ENCODE measurements at regions not wholly inside any gene's neighbourhood (a gene's known extent, or its start where the extent isn't known, plus 50 kb on each side); places are given as distances from the start of the nearest gene placed in this dataset.

DNA sequence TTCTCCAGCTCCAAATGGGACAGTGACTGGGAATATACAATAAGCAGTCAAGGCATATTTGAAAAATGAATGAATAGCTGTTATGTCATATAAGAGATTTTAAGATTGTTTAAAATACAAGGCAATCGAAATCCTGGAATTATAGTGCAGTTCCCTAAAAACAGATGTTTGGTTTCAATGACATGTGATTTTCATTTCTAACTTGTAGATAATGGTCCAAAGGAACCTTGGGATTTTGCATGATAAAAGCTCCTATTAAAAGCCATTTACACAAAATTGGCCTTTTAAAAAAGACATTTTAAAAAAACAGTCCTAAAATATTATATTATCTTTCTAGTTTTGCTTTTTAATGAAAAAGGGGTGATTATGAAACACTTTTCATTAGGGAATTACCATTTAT lies 905.1 kb downstream of the GALC start:
- no peaks in the 10 kb centered on the region for H3K79me2 ChIP-seq (ENCODE audit: insufficient read depth, low read length)
- no peak overlapping the region for H3K27ac ChIP-seq (ENCODE audit: low read depth, low read length)
- no peak overlapping the region for H3K4me3 Mint-ChIP-seq (ENCODE audit: unreplicated experiment)
- TF ChIP-seq EZH2 (IDR thresholded peaks at IDR 0.05; ENCODE audit: insufficient read depth, low read length), result no peak
- TF ChIP-seq, protein P1, sequence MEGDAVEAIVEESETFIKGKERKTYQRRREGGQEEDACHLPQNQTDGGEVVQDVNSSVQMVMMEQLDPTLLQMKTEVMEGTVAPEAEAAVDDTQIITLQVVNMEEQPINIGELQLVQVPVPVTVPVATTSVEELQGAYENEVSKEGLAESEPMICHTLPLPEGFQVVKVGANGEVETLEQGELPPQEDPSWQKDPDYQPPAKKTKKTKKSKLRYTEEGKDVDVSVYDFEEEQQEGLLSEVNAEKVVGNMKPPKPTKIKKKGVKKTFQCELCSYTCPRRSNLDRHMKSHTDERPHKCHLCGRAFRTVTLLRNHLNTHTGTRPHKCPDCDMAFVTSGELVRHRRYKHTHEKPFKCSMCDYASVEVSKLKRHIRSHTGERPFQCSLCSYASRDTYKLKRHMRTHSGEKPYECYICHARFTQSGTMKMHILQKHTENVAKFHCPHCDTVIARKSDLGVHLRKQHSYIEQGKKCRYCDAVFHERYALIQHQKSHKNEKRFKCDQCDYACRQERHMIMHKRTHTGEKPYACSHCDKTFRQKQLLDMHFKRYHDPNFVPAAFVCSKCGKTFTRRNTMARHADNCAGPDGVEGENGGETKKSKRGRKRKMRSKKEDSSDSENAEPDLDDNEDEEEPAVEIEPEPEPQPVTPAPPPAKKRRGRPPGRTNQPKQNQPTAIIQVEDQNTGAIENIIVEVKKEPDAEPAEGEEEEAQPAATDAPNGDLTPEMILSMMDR (IDR thresholded peaks at IDR 0.05; ENCODE audit: insufficient read depth, low read depth, low read length), result no peak
- peaks cover 6% of the 10 kb centered on the region for H3K4me1 Mint-ChIP-seq (ENCODE audit: low read depth, unreplicated experiment)
- H3K4me1 ChIP-seq (ENCODE audit: insufficient read depth, low read length), result no peaks in the 10 kb centered on the region
- H3K27me3 Mint-ChIP-seq (ENCODE audit: low read depth, unreplicated experiment), result no peaks in the 10 kb centered on the region
- no peaks in the 10 kb centered on the region for H3K9me3 ChIP-seq (ENCODE audit: insufficient read depth, low read depth, low read length)
- peaks cover 7% of the 10 kb centered on the region for H3K9me3 Mint-ChIP-seq (ENCODE audit: unreplicated experiment)
- no peak overlapping the region for H3K4me3 ChIP-seq (ENCODE audit: insufficient read depth, low read depth, low read length)
- H3K27ac Mint-ChIP-seq (ENCODE audit: unreplicated experiment), result no peak overlapping the region
- no peak overlapping the region for H3K4me2 ChIP-seq (ENCODE audit: low read length)
- H2AFZ ChIP-seq (ENCODE audit: low read depth, low read length), result no peak overlapping the region
- no peaks in the 10 kb centered on the region for H3K36me3 ChIP-seq (ENCODE audit: insufficient read depth, low read length)
- H3K36me3 Mint-ChIP-seq (ENCODE audit: low read depth, unreplicated experiment), result no peaks in the 10 kb centered on the region
- no peaks in the 10 kb centered on the region for H3K27me3 ChIP-seq (ENCODE audit: insufficient read depth, low read length)
- DNase-seq (ENCODE audit: low read depth) (no peak), FAIRE-seq (no peak)
- H4K20me1 ChIP-seq (ENCODE audit: insufficient read depth, low read length), result no peaks in the 10 kb centered on the region
- no peak overlapping the region for H3K9ac ChIP-seq (ENCODE audit: low read length)

DNA sequence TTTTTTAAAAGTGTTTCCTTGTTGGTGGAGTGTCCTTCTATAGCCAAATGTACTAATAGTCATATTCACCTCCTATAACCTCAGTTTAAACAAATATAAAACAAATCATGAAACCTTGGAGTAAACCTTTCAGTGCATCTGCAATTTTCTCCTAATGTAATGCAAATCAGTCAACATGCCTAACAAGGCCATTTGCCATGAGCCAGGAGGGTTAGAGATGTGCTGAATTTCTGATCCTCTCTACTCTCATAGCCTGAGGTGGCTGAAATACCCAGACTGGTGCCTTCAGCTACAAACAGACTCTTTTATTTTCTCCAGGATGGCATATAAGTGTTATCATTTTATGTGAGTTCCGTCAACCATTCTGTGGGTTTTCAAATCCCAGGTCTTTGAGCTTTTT lies 908.1 kb downstream of the GALC start:
- H3K9me3 ChIP-seq (ENCODE audit: insufficient read depth, low read depth, low read length), result no peaks in the 10 kb centered on the region
- H3K27me3 ChIP-seq (ENCODE audit: insufficient read depth, low read length), result no peaks in the 10 kb centered on the region
- H3K9ac ChIP-seq (ENCODE audit: low read length), result no peak overlapping the region
- H3K4me1 ChIP-seq (ENCODE audit: insufficient read depth, low read length), result no peaks in the 10 kb centered on the region
- Mint-ChIP-seq H3K36me3 (ENCODE audit: low read depth, unreplicated experiment) (no peaks in the 10 kb centered on the region), H3K27ac (ENCODE audit: unreplicated experiment) (no peak overlapping the region), H3K27me3 (ENCODE audit: low read depth, unreplicated experiment) (no peaks in the 10 kb centered on the region), H3K4me3 (ENCODE audit: unreplicated experiment) (no peak overlapping the region), H3K4me1 (ENCODE audit: low read depth, unreplicated experiment) (peaks cover 3% of the 10 kb centered on the region), H3K9me3 (ENCODE audit: unreplicated experiment) (peaks cover 2% of the 10 kb centered on the region)
- DNase-seq (ENCODE audit: low read depth), result no peak
- H3K36me3 ChIP-seq (ENCODE audit: insufficient read depth, low read length), result no peaks in the 10 kb centered on the region
- H3K27ac ChIP-seq (ENCODE audit: low read depth, low read length), result no peak overlapping the region
- no peaks in the 10 kb centered on the region for H3K79me2 ChIP-seq (ENCODE audit: insufficient read depth, low read length)
- no peaks in the 10 kb centered on the region for H4K20me1 ChIP-seq (ENCODE audit: insufficient read depth, low read length)
- no peak overlapping the region for H3K4me2 ChIP-seq (ENCODE audit: low read length)
- TF ChIP-seq, protein P1 (IDR thresholded peaks at IDR 0.05; ENCODE audit: insufficient read depth, low read depth, low read length), result no peak
- TF ChIP-seq EZH2 (IDR thresholded peaks at IDR 0.05; ENCODE audit: insufficient read depth, low read length), result no peak
- FAIRE-seq, result no peak
- no peak overlapping the region for H3K4me3 ChIP-seq (ENCODE audit: insufficient read depth, low read depth, low read length)
- H2AFZ ChIP-seq (ENCODE audit: low read depth, low read length), result no peak overlapping the region

DNA sequence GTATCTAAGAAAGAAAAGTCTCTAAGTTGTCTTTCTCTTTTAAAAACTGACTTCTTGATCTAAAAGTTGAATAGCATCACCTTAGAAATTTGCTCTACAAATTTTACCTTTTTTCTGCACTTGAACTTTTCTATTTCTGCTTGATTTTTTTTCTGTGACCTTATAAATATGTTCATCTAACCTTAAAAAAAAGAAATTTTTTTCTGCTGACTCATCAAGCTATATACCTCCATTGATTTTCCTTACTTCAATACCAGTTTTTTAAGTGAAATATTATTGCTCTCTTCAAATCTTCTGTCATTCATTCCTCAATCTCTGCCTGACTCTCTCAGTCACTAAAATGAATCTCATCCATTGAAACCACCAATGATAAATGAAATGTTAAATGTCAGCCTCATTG lies 910.1 kb downstream of the GALC start:
- FAIRE-seq, result no peak
- H3K27me3 Mint-ChIP-seq (ENCODE audit: low read depth, unreplicated experiment), result no peaks in the 10 kb centered on the region

More for the DNA sequence above, 910.1 kb downstream of the GALC start:
- Mint-ChIP-seq H3K4me3 (ENCODE audit: unreplicated experiment) (no peak overlapping the region), H3K27ac (ENCODE audit: unreplicated experiment) (no peak overlapping the region), H3K4me1 (ENCODE audit: low read depth, unreplicated experiment) (peaks cover 8% of the 10 kb centered on the region), H3K36me3 (ENCODE audit: low read depth, unreplicated experiment) (no peaks in the 10 kb centered on the region), H3K9me3 (ENCODE audit: unreplicated experiment) (peaks cover 2% of the 10 kb centered on the region)
- no peak for DNase-seq (ENCODE audit: low read depth)
- TF ChIP-seq EZH2 (IDR thresholded peaks at IDR 0.05; ENCODE audit: insufficient read depth, low read length), result no peak
- TF ChIP-seq, protein P1 (IDR thresholded peaks at IDR 0.05; ENCODE audit: insufficient read depth, low read depth, low read length), result no peak
- H3K27ac ChIP-seq (ENCODE audit: low read depth, low read length), result no peak overlapping the region
- no peak overlapping the region for H3K9ac ChIP-seq (ENCODE audit: low read length)
- no peak overlapping the region for H2AFZ ChIP-seq (ENCODE audit: low read depth, low read length)
- no peak overlapping the region for H3K4me3 ChIP-seq (ENCODE audit: insufficient read depth, low read depth, low read length)
- H3K79me2 ChIP-seq (ENCODE audit: insufficient read depth, low read length), result no peaks in the 10 kb centered on the region
- H4K20me1 ChIP-seq (ENCODE audit: insufficient read depth, low read length), result no peaks in the 10 kb centered on the region
- no peaks in the 10 kb centered on the region for H3K9me3 ChIP-seq (ENCODE audit: insufficient read depth, low read depth, low read length)
- no peaks in the 10 kb centered on the region for H3K4me1 ChIP-seq (ENCODE audit: insufficient read depth, low read length)
- no peak overlapping the region for H3K4me2 ChIP-seq (ENCODE audit: low read length)
- H3K36me3 ChIP-seq (ENCODE audit: insufficient read depth, low read length), result no peaks in the 10 kb centered on the region
- H3K27me3 ChIP-seq (ENCODE audit: insufficient read depth, low read length), result no peaks in the 10 kb centered on the region
